ENCODE measurements at regions not wholly inside any gene's neighbourhood (a gene's known extent, or its start where the extent isn't known, plus 50 kb on each side); places are given as distances from the start of the nearest gene placed in this dataset.
A peak's percentile ranks its signal among the peaks of the same experiment; 100 is the strongest.
"Not testable (repeated sequence)": the region's sequence is repeated elsewhere in the genome, so short reads cannot be mapped to it uniquely, and the experiment has no call there.

- no peak for DNase-seq
Observed at GRCh38 chr2:82256983-82257632, 1952.6 kb upstream of the LRRTM1 start.

- DNase-seq: no peak
Observed at GRCh38 chr2:82256288-82256687, 1951.7 kb upstream of the LRRTM1 start.

GRCh38 chr2:82254728-82255127 is 1950.2 kb upstream of the LRRTM1 start:
- DNase-seq: no peak

DNA sequence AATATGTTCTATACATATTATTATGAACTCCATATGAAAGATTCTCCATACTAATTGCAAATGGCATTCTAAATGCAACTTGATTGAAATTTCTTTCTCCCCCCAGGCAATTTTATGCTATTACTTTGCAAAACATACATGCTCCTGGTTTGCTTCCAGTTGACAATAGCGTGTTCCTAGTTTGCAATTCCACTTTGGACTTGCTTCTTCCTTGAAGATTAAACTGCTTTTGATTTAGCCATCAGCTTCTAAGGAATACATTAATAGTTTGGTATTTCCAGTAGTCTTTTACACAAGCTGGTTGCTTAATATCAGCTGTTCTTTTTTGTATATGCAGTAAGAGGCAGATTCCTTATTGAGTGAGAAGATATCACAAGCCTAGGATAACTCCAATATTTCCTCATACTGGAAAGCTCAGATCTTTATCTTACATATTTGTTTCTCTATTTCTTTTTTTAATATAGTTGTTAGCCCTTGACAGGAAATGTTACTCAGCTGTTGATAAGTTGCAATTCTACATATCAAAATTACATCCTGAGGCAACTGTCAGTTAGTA is 1941.7 kb upstream of the LRRTM1 start:
- no peak for DNase-seq

DNA sequence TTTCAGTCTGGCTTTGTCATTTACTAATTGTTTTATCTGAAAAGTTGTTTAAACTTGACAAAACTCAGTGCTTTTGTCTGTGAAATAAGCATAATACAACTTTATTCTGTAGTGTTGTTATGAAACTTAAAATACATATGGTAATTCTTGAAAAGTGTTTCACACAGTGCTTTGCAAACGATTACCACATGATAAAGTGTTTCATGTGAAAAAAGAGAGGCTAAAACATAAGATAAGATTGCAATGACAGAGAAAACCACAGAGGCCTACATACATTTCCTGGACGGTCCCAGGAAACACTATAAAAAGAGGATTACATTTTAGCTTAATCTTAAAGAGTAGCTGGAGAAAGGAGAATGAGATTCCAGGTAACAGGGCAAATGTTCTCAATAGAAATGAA is 1934.6 kb upstream of the LRRTM1 start:
- no peak for DNase-seq

DNA sequence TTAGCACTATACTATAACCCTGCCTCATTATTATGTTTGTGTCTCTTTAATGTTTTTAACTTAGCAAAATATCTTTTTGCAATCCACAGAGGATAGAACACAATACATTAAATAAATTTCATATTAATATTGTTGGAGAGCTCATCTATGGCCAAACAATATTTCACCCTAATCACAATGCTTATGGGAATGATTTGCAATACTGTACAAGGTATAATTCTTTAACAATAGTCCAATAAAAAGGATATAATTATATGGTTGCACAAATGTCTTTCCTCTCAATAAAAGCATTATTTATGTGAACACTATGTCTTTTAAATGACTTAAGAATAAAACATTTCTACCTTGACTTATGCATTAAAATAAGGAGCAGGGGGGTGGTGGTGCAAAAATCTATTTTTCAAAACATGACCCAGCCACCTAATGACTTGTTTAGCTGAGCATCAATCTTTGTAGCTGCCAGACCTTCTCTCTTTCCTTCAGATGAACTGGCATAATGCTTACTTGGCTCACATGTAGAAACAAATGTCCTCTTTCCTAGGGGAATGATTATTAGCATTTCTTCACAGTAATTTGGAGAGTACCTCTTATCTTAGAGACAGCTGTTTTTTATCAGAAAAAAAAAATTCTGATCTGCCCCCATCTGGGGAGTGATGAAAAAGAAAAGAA is 1933.6 kb upstream of the LRRTM1 start:
- no peak for DNase-seq

- DNase-seq: no peak
Observed at GRCh38 chr2:82234283-82234874, 1929.8 kb upstream of the LRRTM1 start.

DNA sequence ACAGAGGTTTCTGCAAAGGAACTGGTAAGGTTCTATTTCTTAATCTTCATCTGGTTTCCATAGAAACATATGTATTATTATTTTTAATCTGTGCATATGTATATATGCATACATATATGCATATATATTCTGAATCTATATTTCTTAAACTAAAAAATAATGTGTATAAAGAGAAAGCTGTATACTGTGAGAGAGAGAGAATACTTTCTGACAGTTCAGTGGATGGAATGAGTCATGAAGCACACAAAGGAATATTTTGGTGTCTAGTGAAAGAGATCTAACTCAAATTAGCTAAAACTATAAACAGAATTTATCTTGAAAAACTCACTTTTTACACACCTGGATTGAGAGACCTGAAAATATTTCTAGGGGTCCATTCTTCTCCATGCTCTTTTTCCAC is 1929.3 kb upstream of the LRRTM1 start:
- DNase-seq: no peak

- no peak for DNase-seq
Observed at GRCh38 chr2:82230406-82230805, 1925.9 kb upstream of the LRRTM1 start.

- DNase-seq: no peak
Observed at GRCh38 chr2:82226441-82226840, 1921.9 kb upstream of the LRRTM1 start.

DNA sequence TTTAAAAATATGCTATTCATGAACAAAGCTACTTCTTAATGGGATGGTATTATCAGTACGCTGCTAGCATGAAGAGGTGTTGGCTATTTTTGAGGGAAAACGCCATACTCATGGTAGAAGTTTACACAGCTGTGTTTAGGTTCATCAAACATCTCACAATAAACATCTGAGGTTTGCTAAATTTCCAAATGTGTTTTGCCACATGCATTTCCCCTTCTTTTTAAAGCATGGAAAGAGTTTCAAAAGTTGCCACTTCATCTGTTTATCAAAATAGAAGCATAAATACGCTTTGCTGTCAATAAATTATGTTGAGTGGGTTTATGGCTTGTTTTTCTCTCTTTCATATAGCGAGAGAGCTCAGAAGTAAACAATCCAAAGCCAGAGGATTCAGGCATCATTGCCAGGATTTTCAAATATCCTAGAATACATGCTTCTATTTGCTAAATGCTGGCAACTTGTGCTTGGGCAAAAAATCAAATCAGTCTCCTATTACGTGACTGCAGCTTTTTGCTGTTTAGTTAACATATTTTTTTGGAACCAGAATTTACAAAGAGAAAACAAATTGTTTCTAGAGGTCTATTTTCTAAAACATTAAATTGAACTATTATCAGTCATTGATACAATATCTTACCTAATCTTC is 1919.9 kb upstream of the LRRTM1 start:
- peak; percentile 30 for DNase-seq

DNA sequence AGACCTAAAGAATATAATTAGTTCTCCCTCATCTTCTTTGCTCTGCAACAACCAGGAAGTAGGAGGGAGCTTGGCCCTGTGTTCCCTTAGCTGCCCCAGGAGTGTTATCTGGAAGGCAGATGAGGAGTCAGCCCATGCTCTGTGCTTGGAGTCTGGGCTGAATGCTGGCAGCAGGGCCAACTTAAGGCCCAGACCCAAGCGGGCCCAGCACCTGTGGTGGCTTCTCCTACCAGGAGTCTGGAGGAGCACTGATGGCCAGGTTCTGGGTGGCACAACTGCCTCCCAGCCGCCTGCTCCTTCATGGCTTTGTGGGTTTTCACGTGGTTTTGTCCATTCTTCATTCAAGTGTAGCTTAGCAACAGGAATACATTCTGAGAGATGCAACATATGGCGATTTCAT is 1910.7 kb upstream of the LRRTM1 start:
- DNase-seq: no peak

GRCh38 chr2:82199493-82199852 is 1894.9 kb upstream of the LRRTM1 start:
- DNase-seq: no peak

DNA sequence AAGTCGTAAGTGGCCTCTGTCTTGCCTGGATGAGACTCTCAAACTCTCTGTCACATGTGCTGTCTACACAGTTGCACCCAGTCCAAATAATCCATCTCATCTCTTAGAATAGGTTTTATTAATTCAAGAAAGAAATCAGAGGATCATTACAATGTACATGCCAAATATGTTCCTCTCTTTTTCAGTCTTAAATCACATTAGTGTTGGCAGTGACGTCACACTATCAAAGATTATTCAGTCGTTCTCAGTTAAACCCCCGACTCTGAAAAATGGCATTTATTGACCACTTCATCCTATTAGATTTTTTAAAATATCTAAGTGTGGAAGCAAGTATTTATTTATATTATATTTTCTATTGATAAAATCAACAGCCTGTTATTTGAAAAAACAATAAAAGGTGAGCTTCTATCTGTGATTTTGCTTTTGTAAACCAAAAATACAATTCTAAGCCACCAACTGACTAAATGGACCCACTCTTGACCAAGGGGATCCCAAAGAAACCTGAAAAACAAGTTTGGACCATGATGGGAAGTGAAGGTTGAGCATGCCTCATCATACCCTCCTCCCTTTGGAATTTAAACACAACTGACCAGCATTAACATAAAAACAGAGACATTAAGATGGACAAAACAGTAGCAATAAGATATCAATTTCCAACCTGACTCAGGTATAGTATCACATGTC is 1894.4 kb upstream of the LRRTM1 start:
- DNase-seq: no peak

- DNase-seq: no peak
Observed at GRCh38 chr2:82182270-82182669, 1877.7 kb upstream of the LRRTM1 start.

GRCh38 chr2:82175210-82175609 is 1870.7 kb upstream of the LRRTM1 start:
- DNase-seq: not testable (repeated sequence)

DNA sequence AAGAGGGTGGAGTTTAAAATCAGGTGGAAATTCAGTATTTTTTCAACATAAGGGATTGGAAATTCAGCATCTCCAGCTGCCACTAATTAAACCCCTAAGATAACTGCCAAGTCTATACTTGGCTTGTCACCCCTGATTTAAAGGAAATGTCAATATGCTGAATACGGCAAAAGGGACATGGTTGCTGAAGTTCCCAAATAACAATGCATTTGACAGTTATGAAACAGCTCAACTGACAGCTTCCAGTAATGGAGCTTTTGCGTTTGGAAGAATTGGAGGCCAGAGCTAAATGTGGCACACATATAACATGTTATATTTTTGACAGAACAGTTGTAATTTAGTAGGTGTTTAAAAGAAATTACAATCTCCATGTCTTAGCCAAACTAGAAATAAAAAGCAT is 1867.9 kb upstream of the LRRTM1 start:
- DNase-seq: no peak

GRCh38 chr2:82169379-82169778 is 1864.8 kb upstream of the LRRTM1 start:
- DNase-seq: no peak

GRCh38 chr2:82165377-82165776 is 1860.8 kb upstream of the LRRTM1 start:
- no peak for DNase-seq

DNA sequence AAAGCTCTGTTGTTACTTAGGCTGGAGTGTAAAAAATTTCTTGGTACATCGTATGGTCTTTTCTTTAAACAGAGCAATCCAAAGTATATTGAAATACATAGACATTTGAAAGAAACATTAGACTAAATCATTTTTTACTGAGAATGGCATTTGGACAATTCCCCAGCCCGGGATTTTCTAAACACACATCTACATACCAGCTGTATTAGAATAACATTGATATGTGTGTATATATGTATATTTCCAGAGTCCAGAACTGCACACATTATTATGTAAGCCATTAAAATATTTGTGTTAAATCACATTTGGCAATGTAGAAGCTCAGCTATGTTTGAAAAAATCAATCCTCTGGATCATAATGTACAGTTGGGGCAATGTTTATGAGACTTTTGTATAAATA is 1853.6 kb upstream of the LRRTM1 start:
- DNase-seq: no peak

- no peak for DNase-seq
Observed at GRCh38 chr2:82155469-82155868, 1850.9 kb upstream of the LRRTM1 start.

GRCh38 chr2:82143343-82143742 is 1838.8 kb upstream of the LRRTM1 start:
- no peak for DNase-seq

DNA sequence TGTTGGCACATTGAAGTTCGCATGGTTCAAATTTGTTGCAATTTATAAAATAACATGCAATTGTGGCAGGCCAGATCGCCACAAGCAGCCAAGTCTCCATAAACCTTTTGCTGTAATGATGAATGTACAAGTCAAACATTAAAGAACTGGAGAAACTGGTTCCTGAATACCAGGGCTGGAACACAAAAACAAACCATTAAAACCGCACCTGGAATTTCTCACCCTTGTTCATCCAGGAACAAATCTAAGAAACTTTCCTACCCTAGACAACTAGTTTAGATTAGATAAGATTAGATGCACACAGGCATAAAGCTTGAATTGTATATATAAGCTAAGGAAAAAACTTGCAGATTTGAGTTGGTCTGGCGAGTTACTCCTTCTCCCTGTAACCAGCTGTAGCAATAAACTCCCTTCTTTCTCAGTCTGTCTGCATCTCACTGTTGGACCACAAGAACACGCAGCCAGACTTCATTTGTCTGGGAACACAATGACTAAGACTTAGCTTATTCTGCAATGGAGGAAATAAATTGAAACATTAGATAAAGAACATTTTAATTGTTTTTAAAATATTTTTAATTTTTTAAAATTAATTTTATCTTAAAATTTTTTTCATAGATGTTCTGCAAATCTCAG is 1835.5 kb upstream of the LRRTM1 start:
- DNase-seq: no peak

Data from NCI-H1092 treated with DMSO at 0.1 percent for 48 hours (cell line).